ENCODE measurements at regions not wholly inside any gene's neighbourhood (a gene's known extent, or its start where the extent isn't known, plus 50 kb on each side); places are given as distances from the start of the nearest gene placed in this dataset.

DNA sequence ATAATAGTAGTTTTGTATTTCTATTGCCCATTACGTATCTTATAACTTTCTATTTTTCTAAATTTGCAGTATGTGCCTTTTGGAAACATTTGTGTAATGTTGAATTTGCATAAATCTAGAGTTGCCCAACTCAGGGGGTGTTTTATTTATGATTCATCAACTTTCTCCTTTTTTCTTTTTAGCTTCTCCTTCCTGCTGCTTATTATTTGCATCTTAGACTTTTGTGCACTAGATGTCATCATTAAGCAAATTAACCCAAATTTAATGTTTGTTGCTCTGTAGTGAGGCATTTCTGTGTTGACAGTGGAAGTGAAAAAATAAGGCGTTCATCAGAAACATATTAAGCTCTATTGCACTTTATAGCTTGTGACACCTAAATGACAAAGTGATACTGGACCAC, 56.2 kb upstream of the ZBED5 start:
- H3K27ac ChIP-seq (ENCODE audit: low read depth, low read length, poor library complexity, severe bottlenecking): no peak overlapping the region
- no peaks in the 10 kb centered on the region for H3K36me3 ChIP-seq (ENCODE audit: insufficient read depth, low read length)
- no peaks in the 10 kb centered on the region for H3K79me2 ChIP-seq (ENCODE audit: insufficient read depth, low read depth, low read length)
- no peak overlapping the region for H3K4me3 ChIP-seq (ENCODE audit: low read depth, low read length, poor library complexity, severe bottlenecking)
- BruUV-seq (replicated peaks): no TSS peak
- no peak overlapping the region for H2AFZ ChIP-seq (ENCODE audit: low read length)
- no peaks in the 10 kb centered on the region for H4K20me1 ChIP-seq (ENCODE audit: insufficient read depth, low read length)
- no peak for DNase-seq (ENCODE audit: low spot score)
- H3K9me2 ChIP-seq (ENCODE audit: insufficient read depth, low read length): no peaks in the 10 kb centered on the region
- no peaks in the 10 kb centered on the region for H3K4me1 ChIP-seq (ENCODE audit: insufficient read depth, low read length, poor library complexity, severe bottlenecking)
- no peak overlapping the region for H3K4me2 ChIP-seq (ENCODE audit: low read length)
- no peak for TF ChIP-seq CTCF (conservative IDR thresholded peaks at IDR 0.05; ENCODE audit: low read length)
- TF ChIP-seq EZH2phosphoT487 (IDR thresholded peaks at IDR 0.05; ENCODE audit: borderline replicate concordance, low read depth, low read length): no peak
- no peaks in the 10 kb centered on the region for H3K9me3 ChIP-seq (ENCODE audit: low read length)
- intact Hi-C loops (cut with micrococcal nuclease; ENCODE audit: unreplicated experiment): no loop called here
- CTCF ChIA-PET (ENCODE audit: unreplicated experiment): interaction anchor here (0.6 kb wide), 1 partner anchor 11 kb away, joined by 3 read pairs; no protein-coding TSS in a partner anchor
- POLR2A ChIA-PET: interaction anchor here (0.7 to 1.0 kb wide), 2 partner anchors 18 to 54 kb away, joined by 3 read pairs; no protein-coding TSS in a partner anchor

DNA sequence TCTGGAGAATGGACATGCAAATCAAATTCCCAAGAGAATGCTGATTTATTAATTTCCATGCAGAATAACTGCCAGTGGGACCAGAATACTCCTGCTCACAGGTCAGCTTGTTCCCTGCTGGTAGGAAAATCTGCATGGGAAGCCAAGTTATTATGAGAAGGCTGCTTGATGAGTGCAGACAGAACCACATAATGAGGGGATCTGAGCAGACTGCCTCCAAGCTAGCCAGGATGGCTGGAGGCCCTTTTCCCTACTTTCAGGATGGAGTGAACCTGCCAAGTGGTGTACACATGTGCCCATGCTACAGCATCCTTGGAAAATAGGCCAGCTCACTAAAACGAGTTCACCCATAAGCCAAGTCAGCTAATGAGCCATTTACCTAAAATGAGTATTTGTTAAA, 55.2 kb upstream of the ZBED5 start:
- Histone ChIP-seq H3K27ac (ENCODE audit: low read depth, low read length, poor library complexity, severe bottlenecking) (no peak overlapping the region), H2AFZ (ENCODE audit: low read length) (no peak overlapping the region), H3K4me1 (ENCODE audit: insufficient read depth, low read length, poor library complexity, severe bottlenecking) (no peaks in the 10 kb centered on the region), H3K4me3 (ENCODE audit: low read depth, low read length, poor library complexity, severe bottlenecking) (no peak overlapping the region), H3K9me3 (ENCODE audit: low read length) (no peaks in the 10 kb centered on the region), H3K4me2 (ENCODE audit: low read length) (no peak overlapping the region), H3K9me2 (ENCODE audit: insufficient read depth, low read length) (no peaks in the 10 kb centered on the region), H3K36me3 (ENCODE audit: insufficient read depth, low read length) (no peaks in the 10 kb centered on the region), H4K20me1 (ENCODE audit: insufficient read depth, low read length) (no peaks in the 10 kb centered on the region), H3K79me2 (ENCODE audit: insufficient read depth, low read depth, low read length) (no peaks in the 10 kb centered on the region)
- no peak for DNase-seq (ENCODE audit: low spot score)
- TF ChIP-seq EZH2phosphoT487 (IDR thresholded peaks at IDR 0.05; ENCODE audit: borderline replicate concordance, low read depth, low read length): no peak
- TF ChIP-seq CTCF (conservative IDR thresholded peaks at IDR 0.05; ENCODE audit: low read length): no peak
- BruUV-seq (replicated peaks): no TSS peak
- CTCF ChIA-PET (ENCODE audit: unreplicated experiment): interaction anchor here (0.6 kb wide), 1 partner anchor 43 kb away, joined by 3 read pairs; no protein-coding TSS in a partner anchor
- intact Hi-C loops (cut with micrococcal nuclease; ENCODE audit: unreplicated experiment): no loop called here
- POLR2A ChIA-PET: interaction anchor here (0.5 to 1.2 kb wide), 3 partner anchors 104 to 979 kb away, joined by 3 read pairs; partner anchors contain the start of genes CTR9 and EIF4G2

DNA sequence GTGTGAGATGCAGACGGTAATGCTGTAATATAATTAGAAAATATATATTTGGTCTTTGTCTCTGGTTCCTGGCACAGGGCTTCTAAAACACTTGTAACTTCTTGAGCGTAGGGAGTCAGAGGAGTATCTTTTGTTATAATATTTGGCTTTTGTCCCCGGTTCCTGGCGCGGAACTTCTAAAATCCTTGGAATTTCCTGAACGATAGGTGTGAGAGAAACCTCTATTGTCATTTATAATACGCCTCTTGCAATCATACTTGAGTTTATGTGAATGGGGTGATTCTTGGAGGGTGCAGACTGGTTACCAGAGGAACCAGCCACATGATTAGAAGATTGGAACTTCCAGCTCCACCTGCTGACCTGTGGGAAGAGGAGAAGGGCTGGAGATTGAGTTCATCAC, 54.1 kb upstream of the ZBED5 start:
- CTCF ChIA-PET (ENCODE audit: unreplicated experiment): no interaction called here
- Histone ChIP-seq H2AFZ (ENCODE audit: low read length) (no peak overlapping the region), H3K9me2 (ENCODE audit: insufficient read depth, low read length) (no peaks in the 10 kb centered on the region), H4K20me1 (ENCODE audit: insufficient read depth, low read length) (no peaks in the 10 kb centered on the region), H3K27ac (ENCODE audit: low read depth, low read length, poor library complexity, severe bottlenecking) (no peak overlapping the region), H3K79me2 (ENCODE audit: insufficient read depth, low read depth, low read length) (no peaks in the 10 kb centered on the region), H3K4me3 (ENCODE audit: low read depth, low read length, poor library complexity, severe bottlenecking) (no peak overlapping the region), H3K9me3 (ENCODE audit: low read length) (no peaks in the 10 kb centered on the region), H3K36me3 (ENCODE audit: insufficient read depth, low read length) (no peaks in the 10 kb centered on the region), H3K4me1 (ENCODE audit: insufficient read depth, low read length, poor library complexity, severe bottlenecking) (no peaks in the 10 kb centered on the region), H3K4me2 (ENCODE audit: low read length) (no peak overlapping the region)
- POLR2A ChIA-PET: no interaction called here
- BruUV-seq (replicated peaks): no TSS peak
- DNase-seq (ENCODE audit: low spot score): no peak
- TF ChIP-seq CTCF (conservative IDR thresholded peaks at IDR 0.05; ENCODE audit: low read length) (no peak), EZH2phosphoT487 (IDR thresholded peaks at IDR 0.05; ENCODE audit: borderline replicate concordance, low read depth, low read length) (no peak)
- intact Hi-C loops (cut with micrococcal nuclease; ENCODE audit: unreplicated experiment): no loop called here

Measured in OCI-LY7 (cell line).